GM23338 (cell line): ENCODE measurements at regions not wholly inside any gene's neighbourhood (a gene's known extent, or its start where the extent isn't known, plus 50 kb on each side); places are given as distances from the start of the nearest gene placed in this dataset.

ENCODE experiments used
- ATAC-seq: fragments of 200-7000 bp; cut with Tn5 transposase; 3 replicates; pipeline ENCODE4 v1.9.1; 2020
- DNase-seq: peaks from one replicate; pipeline ENCODE4 v3.0.0-alpha.2; 2015; ENCODE audit warnings: low spot score
- H2AFZ ChIP-seq: fragments of 200-600 bp; sonication (generic); 2 replicates; pipeline ENCODE4 v1.8.0; 2016; ENCODE audit warnings: antibody characterized with exemption, mild to moderate bottlenecking, moderate library complexity
- H3F3A ChIP-seq: fragments of 200-600 bp; sonication (generic); replicated peaks from 2 replicates; pipeline ENCODE4 v1.8.0; 2017; ENCODE audit warnings: antibody characterized with exemption, mixed run types, low read depth
- H3K27ac ChIP-seq: fragments of 200-600 bp; sonication (generic); 2 replicates; pipeline ENCODE4 v1.6.1; 2016; ENCODE audit warnings: low read depth
- H3K27me3 ChIP-seq: fragments of 200-600 bp; sonication (generic); 2 replicates; pipeline ENCODE4 v1.8.0; 2016; ENCODE audit warnings: mild to moderate bottlenecking, mixed run types, moderate library complexity; ENCODE audit not compliant: insufficient read depth
- H3K36me3 ChIP-seq: fragments of 200-600 bp; sonication (generic); 2 replicates; pipeline ENCODE4 v1.8.0; 2016; ENCODE audit warnings: mild to moderate bottlenecking; ENCODE audit not compliant: insufficient read depth
- H3K4me1 ChIP-seq: fragments of 200-600 bp; sonication (generic); 2 replicates; pipeline ENCODE4 v1.8.0; 2016; ENCODE audit warnings: mild to moderate bottlenecking, moderate library complexity; ENCODE audit not compliant: insufficient read depth
- H3K4me2 ChIP-seq: fragments of 200-600 bp; sonication (generic); 2 replicates; pipeline ENCODE4 v1.7.1; 2017; ENCODE audit warnings: mixed run types
- H3K4me3 ChIP-seq: fragments of 200-600 bp; sonication (generic); 2 replicates; pipeline ENCODE4 v1.6.1; 2016; ENCODE audit warnings: mixed run types
- H3K79me2 ChIP-seq: fragments of 200-600 bp; sonication (generic); replicated peaks from 2 replicates; pipeline ENCODE4 v1.8.0; 2017; ENCODE audit warnings: mild to moderate bottlenecking; ENCODE audit not compliant: insufficient read depth
- H3K9me2 ChIP-seq: fragments of 200-600 bp; sonication (generic); 2 replicates; pipeline ENCODE4 v1.8.0; 2017; ENCODE audit not compliant: insufficient read depth
- H4K20me1 ChIP-seq: fragments of 200-600 bp; sonication (generic); replicated peaks from 2 replicates; pipeline ENCODE4 v1.8.0; 2017; ENCODE audit warnings: mild to moderate bottlenecking; ENCODE audit not compliant: insufficient read depth
- H3K27ac Mint-ChIP-seq: 2 replicates; pipeline ENCODE4 v1.8.0; 2020; ENCODE audit warnings: inconsistent platforms, mild to moderate bottlenecking, moderate library complexity, mixed read lengths
- H3K27me3 Mint-ChIP-seq: 3 replicates; pipeline ENCODE4 v1.8.0; 2022; ENCODE audit warnings: low read depth, mild to moderate bottlenecking, moderate library complexity, mixed read lengths, inconsistent platforms; ENCODE audit not compliant: insufficient read depth, poor library complexity
- H3K36me3 Mint-ChIP-seq: 3 replicates; pipeline ENCODE4 v1.8.0; 2021; ENCODE audit warnings: low read depth, mild to moderate bottlenecking, inconsistent platforms, moderate library complexity, mixed read lengths
- H3K4me1 Mint-ChIP-seq: 3 replicates; pipeline ENCODE4 v1.8.0; 2020; ENCODE audit warnings: mild to moderate bottlenecking, inconsistent platforms, mixed read lengths
- H3K4me3 Mint-ChIP-seq: 3 replicates; pipeline ENCODE4 v1.8.0; 2021; ENCODE audit warnings: moderate library complexity, mild to moderate bottlenecking, inconsistent platforms, mixed read lengths
- H3K9me3 Mint-ChIP-seq: 3 replicates; pipeline ENCODE4 v1.8.0; 2020; ENCODE audit warnings: moderate library complexity, mild to moderate bottlenecking, inconsistent platforms, mixed read lengths
- CREB1 ChIP-seq: fragments of 250-450 bp; sonication (Bioruptor Pico); IDR thresholded peaks from 2 replicates; pipeline ENCODE4 v1.5.0; 2020; ENCODE audit warnings: low read depth, mild to moderate bottlenecking, moderate library complexity
- CTCF ChIP-seq, 2 experiments: fragments of 200-600 bp in 1 of 2; sonication (generic) in 1 of 2; conservative IDR thresholded peaks; 2 replicates each; pipeline versions ENCODE4 v1.5.1 to v1.6.1; 2016 to 2017; ENCODE audit warnings: antibody characterized with exemption in 2 of 2, low read depth in 2 of 2, mild to moderate bottlenecking in 2 of 2, moderate library complexity in 1 of 2
- ETS1 ChIP-seq: IDR thresholded peaks from 2 replicates; pipeline ENCODE4 v1.6.1; 2016; ENCODE audit warnings: antibody characterized with exemption
- EZH2phosphoT487 ChIP-seq: fragments of 200-600 bp; sonication (generic); IDR thresholded peaks from one replicate; pipeline ENCODE4 v1.8.1; 2018; ENCODE audit warnings: antibody characterized with exemption; ENCODE audit not compliant: unreplicated experiment
- JUNB ChIP-seq: IDR thresholded peaks from one replicate; pipeline ENCODE4 v1.6.1; 2016; ENCODE audit warnings: antibody characterized with exemption; ENCODE audit not compliant: unreplicated experiment
- NANOG ChIP-seq: IDR thresholded peaks from 2 replicates; pipeline ENCODE4 v1.6.1; 2016; ENCODE audit warnings: antibody characterized with exemption, borderline replicate concordance
- POLR2AphosphoS5 ChIP-seq: IDR thresholded peaks from 2 replicates; pipeline ENCODE4 v1.6.1; 2016; ENCODE audit warnings: antibody characterized with exemption, low read depth
- REST ChIP-seq: IDR thresholded peaks from one replicate; pipeline ENCODE4 v1.6.1; 2018; ENCODE audit warnings: antibody characterized with exemption; ENCODE audit not compliant: unreplicated experiment
- STAT1 ChIP-seq: IDR thresholded peaks from one replicate; pipeline ENCODE4 v1.6.1; 2016; ENCODE audit warnings: antibody characterized with exemption; ENCODE audit not compliant: unreplicated experiment
- ZNF114 ChIP-seq: fragments of 250-450 bp; sonication (Bioruptor Pico); IDR thresholded peaks from 2 replicates; pipeline ENCODE4 v1.5.0; 2020; ENCODE audit warnings: mild to moderate bottlenecking, moderate library complexity
- ZNF331 ChIP-seq: fragments of 250-450 bp; sonication (Bioruptor Pico); IDR thresholded peaks from 2 replicates; pipeline ENCODE4 v1.5.0; 2020; ENCODE audit warnings: low read depth, mild to moderate bottlenecking, moderate library complexity
- TF ChIP-seq, protein P1 (sequence below): fragments of 250-450 bp; sonication (Bioruptor Pico); IDR thresholded peaks from 2 replicates; pipeline ENCODE4 v1.5.0; 2020; ENCODE audit warnings: mild to moderate bottlenecking, moderate library complexity

DNA sequence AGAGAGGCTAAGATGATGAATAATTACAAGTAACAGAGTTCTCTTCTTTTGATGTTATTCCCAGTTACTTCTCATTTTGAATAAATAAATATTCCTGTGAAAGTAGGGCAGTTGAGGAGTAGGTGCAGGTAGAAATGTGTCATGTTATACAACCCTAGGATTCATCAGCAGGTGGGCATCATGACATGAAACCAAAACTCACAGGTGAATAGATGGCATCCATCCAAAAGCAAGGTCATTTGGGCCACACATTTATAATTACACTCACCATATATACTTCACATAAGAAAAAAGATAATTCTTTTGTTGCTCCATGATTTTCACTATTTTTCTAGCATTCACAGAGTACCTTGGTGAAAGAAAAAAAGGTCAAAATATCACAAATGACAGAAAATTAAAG lies 273.6 kb downstream of the ZBBX start:
- H3K36me3 ChIP-seq: no peaks in the 10 kb centered on the region
- no peaks in the 10 kb centered on the region for H3K27me3 ChIP-seq
- Mint-ChIP-seq H3K9me3 (no peaks in the 10 kb centered on the region), H3K27me3 (no peaks in the 10 kb centered on the region), H3K4me1 (peaks cover 16% of the 10 kb centered on the region), H3K4me3 (no peak overlapping the region), H3K36me3 (no peaks in the 10 kb centered on the region), H3K27ac (no peak overlapping the region)
- peaks cover 5% of the 10 kb centered on the region; the same call in 1 of the 2 replicates for H3K4me1 ChIP-seq
- no peak overlapping the region for H2AFZ ChIP-seq
- ATAC-seq: no peak
- H3K79me2 ChIP-seq: no peaks in the 10 kb centered on the region
- H4K20me1 ChIP-seq: no peaks in the 10 kb centered on the region
- H3F3A ChIP-seq: no peaks in the 10 kb centered on the region
- DNase-seq: no peak
- no peak overlapping the region for H3K4me3 ChIP-seq
- no peak for TF ChIP-seq CREB1 (CRISPR knock-in tag)
- no peak for TF ChIP-seq JUNB
- TF ChIP-seq ZNF114 (CRISPR knock-in tag): no peak
- no peak for TF ChIP-seq POLR2AphosphoS5
- no peak for TF ChIP-seq EZH2phosphoT487
- no peak for TF ChIP-seq NANOG
- no peak for TF ChIP-seq ETS1
- TF ChIP-seq, protein P1, sequence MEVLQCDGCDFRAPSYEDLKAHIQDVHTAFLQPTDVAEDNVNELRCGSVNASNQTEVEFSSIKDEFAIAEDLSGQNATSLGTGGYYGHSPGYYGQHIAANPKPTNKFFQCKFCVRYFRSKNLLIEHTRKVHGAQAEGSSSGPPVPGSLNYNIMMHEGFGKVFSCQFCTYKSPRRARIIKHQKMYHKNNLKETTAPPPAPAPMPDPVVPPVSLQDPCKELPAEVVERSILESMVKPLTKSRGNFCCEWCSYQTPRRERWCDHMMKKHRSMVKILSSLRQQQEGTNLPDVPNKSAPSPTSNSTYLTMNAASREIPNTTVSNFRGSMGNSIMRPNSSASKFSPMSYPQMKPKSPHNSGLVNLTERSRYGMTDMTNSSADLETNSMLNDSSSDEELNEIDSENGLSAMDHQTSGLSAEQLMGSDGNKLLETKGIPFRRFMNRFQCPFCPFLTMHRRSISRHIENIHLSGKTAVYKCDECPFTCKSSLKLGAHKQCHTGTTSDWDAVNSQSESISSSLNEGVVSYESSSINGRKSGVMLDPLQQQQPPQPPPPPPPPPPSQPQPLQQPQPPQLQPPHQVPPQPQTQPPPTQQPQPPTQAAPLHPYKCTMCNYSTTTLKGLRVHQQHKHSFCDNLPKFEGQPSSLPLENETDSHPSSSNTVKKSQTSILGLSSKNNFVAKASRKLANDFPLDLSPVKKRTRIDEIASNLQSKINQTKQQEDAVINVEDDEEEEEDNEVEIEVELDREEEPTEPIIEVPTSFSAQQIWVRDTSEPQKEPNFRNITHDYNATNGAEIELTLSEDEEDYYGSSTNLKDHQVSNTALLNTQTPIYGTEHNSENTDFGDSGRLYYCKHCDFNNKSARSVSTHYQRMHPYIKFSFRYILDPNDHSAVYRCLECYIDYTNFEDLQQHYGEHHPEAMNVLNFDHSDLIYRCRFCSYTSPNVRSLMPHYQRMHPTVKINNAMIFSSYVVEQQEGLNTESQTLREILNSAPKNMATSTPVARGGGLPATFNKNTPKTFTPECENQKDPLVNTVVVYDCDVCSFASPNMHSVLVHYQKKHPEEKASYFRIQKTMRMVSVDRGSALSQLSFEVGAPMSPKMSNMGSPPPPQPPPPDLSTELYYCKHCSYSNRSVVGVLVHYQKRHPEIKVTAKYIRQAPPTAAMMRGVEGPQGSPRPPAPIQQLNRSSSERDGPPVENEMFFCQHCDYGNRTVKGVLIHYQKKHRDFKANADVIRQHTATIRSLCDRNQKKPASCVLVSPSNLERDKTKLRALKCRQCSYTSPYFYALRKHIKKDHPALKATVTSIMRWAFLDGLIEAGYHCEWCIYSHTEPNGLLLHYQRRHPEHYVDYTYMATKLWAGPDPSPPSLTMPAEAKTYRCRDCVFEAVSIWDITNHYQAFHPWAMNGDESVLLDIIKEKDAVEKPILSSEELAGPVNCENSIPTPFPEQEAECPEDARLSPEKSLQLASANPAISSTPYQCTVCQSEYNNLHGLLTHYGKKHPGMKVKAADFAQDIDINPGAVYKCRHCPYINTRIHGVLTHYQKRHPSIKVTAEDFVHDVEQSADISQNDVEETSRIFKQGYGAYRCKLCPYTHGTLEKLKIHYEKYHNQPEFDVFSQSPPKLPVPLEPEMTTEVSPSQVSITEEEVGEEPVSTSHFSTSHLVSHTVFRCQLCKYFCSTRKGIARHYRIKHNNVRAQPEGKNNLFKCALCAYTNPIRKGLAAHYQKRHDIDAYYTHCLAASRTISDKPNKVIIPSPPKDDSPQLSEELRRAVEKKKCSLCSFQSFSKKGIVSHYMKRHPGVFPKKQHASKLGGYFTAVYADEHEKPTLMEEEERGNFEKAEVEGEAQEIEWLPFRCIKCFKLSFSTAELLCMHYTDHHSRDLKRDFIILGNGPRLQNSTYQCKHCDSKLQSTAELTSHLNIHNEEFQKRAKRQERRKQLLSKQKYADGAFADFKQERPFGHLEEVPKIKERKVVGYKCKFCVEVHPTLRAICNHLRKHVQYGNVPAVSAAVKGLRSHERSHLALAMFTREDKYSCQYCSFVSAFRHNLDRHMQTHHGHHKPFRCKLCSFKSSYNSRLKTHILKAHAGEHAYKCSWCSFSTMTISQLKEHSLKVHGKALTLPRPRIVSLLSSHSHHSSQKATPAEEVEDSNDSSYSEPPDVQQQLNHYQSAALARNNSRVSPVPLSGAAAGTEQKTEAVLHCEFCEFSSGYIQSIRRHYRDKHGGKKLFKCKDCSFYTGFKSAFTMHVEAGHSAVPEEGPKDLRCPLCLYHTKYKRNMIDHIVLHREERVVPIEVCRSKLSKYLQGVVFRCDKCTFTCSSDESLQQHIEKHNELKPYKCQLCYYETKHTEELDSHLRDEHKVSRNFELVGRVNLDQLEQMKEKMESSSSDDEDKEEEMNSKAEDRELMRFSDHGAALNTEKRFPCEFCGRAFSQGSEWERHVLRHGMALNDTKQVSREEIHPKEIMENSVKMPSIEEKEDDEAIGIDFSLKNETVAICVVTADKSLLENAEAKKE: no peak
- no peak for TF ChIP-seq REST
- TF ChIP-seq ZNF331 (CRISPR knock-in tag): no peak
- no peak for TF ChIP-seq STAT1
- TF ChIP-seq CTCF (conservative IDR thresholded peaks at IDR 0.05; ENCODE audit: low read depth in 2 of 2): no peak
- no peak overlapping the region for H3K4me2 ChIP-seq
- H3K27ac ChIP-seq: no peak overlapping the region
- no peaks in the 10 kb centered on the region for H3K9me2 ChIP-seq
